B cell (primary cell): ENCODE measurements at regions not wholly inside any gene's neighbourhood (a gene's known extent, or its start where the extent isn't known, plus 50 kb on each side); places are given as distances from the start of the nearest gene placed in this dataset.

Source experiments
- CTCF ChIP-seq: fragments of 200-600 bp; IDR thresholded peaks from one replicate; pipeline ENCODE4 v1.8.0; 2022; ENCODE audit warnings: antibody characterized with exemption, mild to moderate bottlenecking
- EZH2 ChIP-seq: IDR thresholded peaks from 2 replicates; pipeline ENCODE4 v1.6.1; 2012; ENCODE audit warnings: borderline replicate concordance, low read depth, mild to moderate bottlenecking, moderate library complexity, low read length; ENCODE audit not compliant: insufficient read depth, poor library complexity, severe bottlenecking

- TF ChIP-seq CTCF: no peak
- TF ChIP-seq EZH2: no peak
Measured at GRCh38 chr5:30638899-30639298, 554.6 kb upstream of the CDH6 start.
